ENCODE measurements at regions not wholly inside any gene's neighbourhood (a gene's known extent, or its start where the extent isn't known, plus 50 kb on each side); places are given as distances from the start of the nearest gene placed in this dataset.
"Not testable (repeated sequence)": the region's sequence is repeated elsewhere in the genome, so short reads cannot be mapped to it uniquely, and the experiment has no call there.

- DNase-seq (ENCODE audit: low read depth): no peak
These were observed 254.7 kb upstream of the SLC30A5 start for GRCh38 chr5:68839019-68839552.

- DNase-seq (ENCODE audit: low read depth): no peak
These were observed 250.0 kb upstream of the SLC30A5 start for GRCh38 chr5:68843624-68844364.

DNA sequence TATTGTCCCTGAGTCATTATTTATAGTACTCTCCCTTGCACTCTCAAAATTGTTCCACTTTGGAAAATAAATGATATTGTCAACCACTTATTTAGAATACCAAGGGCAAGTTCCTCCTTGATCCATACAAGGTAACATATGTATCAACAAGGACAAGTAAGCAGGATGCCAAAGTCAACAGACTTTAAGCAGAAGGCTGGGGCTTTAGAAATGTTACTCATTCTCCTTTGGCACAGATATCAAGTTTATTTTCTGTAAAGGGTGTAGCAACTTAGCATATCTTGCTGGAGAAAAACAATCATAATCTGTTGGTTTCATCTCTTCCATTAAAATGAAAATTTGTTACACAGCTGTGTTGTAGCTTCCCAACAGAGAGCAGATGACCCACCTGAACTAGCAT is 248.7 kb upstream of the SLC30A5 start:
- no peak for DNase-seq (ENCODE audit: low read depth)

GRCh38 chr5:68846828-68847227 is 247.0 kb upstream of the SLC30A5 start:
- no peak for DNase-seq (ENCODE audit: low read depth)

GRCh38 chr5:68848091-68848490 is 245.7 kb upstream of the SLC30A5 start:
- peak; percentile 89 for DNase-seq (ENCODE audit: low read depth)

DNA sequence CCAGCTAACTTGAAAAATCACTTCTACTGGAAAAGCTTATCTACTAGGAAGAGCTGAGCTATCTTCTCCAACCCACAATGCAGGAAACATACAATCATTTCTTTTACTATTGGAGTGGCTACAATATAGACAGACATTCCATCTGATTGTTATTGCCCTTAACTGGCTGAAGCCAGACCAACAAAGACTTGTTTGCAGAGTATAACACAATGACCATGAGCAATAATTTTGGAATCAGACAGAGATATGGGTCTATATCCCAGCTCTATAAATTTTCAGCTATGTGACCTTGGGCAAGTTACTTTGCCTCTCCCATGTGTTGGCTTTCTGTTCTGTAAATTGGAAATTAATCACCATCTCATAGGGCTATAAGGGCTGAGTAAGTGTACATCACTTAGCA is 244.7 kb upstream of the SLC30A5 start:
- no peak for DNase-seq (ENCODE audit: low read depth)

DNA sequence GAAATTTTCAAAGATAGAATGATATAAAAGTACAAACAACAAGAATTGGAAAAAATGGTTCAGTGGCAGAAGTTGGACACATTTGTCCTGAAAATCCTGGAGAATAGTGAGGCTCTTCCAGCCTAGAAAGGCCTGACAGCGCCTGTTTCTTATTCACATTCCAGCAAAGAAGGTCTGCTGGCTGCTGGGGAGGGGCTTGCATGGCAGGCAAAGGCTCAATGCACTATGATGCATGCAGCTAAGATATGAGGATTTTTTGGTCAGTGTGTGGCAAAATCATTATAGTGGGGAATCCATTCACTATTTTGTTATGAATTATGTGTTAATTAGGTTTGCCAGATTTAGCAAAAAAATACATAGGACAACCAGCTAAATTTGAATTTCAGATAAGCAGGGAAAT is 243.9 kb upstream of the SLC30A5 start:
- DNase-seq (ENCODE audit: low read depth): no peak

DNA sequence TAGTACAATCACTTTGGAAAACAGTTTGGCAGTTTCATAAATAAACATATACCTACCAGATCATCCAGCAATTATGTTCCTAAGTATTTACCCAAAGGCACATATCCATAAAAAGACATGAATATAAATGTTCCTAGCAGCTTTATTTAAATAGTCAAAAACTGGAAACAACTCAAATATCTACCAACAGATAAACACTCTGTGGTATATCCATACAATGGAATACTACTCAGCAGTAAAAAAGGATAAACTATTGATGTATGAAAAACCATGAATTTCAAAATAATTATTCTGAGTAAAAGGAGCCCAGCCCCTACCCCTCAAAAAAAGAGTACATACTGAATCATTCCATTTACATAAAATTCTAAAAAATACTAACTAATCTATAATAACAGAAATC is 232.7 kb upstream of the SLC30A5 start:
- DNase-seq (ENCODE audit: low read depth): no peak

GRCh38 chr5:68862560-68862959 is 231.3 kb upstream of the SLC30A5 start:
- no peak for DNase-seq (ENCODE audit: low read depth)

GRCh38 chr5:68865192-68865591 is 228.6 kb upstream of the SLC30A5 start:
- not testable (repeated sequence) for DNase-seq (ENCODE audit: low read depth)

GRCh38 chr5:68872088-68872839 is 221.6 kb upstream of the SLC30A5 start:
- peak; percentile 6 for DNase-seq (ENCODE audit: low read depth)

GRCh38 chr5:68873198-68873597 is 220.6 kb upstream of the SLC30A5 start:
- no peak for DNase-seq (ENCODE audit: low read depth)

DNA sequence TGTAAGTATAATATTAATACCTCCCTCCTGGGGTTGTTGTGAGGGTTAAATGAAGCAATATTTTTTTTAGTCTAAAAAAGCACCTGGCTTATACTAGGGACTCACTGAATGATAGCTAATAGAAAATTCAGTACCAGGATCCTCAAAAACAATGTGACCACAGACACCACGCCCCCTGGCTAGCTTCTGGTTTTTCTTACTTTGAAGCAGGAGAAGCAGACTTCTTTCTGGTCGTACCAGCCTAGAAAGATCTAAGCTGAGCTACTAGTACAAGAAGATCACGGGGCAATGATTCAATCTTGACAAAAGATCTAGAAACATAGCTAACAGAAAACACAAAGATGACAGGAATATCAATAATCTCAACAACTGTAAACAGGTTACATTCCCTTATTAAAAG is 218.5 kb upstream of the SLC30A5 start:
- no peak for DNase-seq (ENCODE audit: low read depth)

GRCh38 chr5:68883436-68883835 is 210.4 kb upstream of the SLC30A5 start:
- no peak for DNase-seq (ENCODE audit: low read depth)

GRCh38 chr5:68884144-68884754 is 209.6 kb upstream of the SLC30A5 start:
- no peak for DNase-seq (ENCODE audit: low read depth)

DNA sequence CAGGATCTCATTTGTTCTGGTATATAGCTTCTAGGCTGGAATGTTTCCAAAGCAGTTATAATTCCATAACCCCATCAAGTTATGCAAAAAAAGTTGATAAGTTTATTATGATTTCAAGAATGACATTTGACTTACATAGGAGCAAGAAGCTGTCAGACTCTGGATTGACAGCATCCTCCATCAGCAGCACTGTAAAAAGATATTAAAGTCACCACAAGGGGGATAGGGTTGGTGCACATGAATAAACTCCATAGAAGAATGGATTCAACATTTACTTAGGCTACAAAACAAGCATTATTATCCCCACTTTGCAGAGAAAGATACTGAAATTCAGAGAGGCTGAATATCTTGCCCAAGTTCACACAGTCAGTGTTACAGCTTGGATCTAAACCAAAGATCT is 208.9 kb upstream of the SLC30A5 start:
- peak; percentile 12 for DNase-seq (ENCODE audit: low read depth)

DNA sequence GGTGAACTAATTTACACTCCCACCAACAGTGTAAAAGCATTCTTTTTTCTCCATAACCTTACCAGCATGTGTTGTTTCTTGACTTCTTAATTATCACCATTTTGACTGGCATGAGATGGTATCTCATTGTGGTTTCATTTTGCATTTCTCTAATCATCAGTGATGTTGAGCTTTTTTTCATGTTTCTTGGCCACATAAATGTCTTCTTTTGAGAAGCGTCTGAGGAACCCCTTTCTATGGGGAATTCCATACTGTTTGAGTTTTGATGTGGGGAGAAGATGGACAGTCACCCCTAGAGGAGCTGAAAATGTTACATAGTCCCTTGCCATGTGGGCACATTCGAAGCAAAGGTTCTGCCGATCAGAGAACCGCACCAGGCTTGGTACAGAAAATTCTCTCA is 207.0 kb upstream of the SLC30A5 start:
- DNase-seq (ENCODE audit: low read depth): no peak

DNA sequence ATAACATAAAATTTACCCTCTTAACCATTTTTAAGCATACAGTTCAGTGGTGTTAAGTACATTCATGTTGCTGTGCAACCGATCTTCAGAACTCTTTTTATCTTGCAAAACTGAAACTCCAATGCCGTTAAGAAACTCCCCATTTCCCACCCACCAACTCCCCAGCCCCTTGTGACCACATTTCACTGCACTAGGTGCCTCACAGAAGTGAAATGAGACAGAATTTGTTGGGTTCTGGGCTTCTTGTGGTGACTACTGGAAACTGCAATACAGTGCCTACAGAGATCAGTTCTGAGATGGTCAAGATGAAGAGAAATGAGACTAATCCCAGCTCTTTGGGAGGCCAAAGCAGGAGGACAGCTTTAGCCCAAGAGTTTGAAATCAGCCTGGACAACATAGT is 202.1 kb upstream of the SLC30A5 start:
- no peak for DNase-seq (ENCODE audit: low read depth)

DNA sequence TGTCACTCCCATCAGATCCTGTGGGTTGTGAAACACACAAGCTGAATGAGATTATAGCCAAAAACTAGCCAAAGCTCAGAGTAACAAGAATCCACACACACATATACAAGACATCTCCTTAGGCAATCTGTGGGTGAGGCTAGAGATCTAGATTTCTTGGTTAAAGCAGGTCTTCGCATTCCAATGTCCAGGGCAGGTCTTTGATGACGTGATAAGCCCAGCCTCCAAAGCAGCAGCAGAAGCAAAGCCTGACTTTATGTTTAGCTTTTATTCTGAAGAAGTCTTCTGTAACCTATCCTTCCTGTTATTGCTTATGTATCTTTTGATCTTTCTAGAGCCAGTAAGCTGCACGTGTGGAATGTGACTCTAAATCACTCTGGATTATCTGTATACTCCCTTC is 199.1 kb upstream of the SLC30A5 start:
- no peak for DNase-seq (ENCODE audit: low read depth)

DNA sequence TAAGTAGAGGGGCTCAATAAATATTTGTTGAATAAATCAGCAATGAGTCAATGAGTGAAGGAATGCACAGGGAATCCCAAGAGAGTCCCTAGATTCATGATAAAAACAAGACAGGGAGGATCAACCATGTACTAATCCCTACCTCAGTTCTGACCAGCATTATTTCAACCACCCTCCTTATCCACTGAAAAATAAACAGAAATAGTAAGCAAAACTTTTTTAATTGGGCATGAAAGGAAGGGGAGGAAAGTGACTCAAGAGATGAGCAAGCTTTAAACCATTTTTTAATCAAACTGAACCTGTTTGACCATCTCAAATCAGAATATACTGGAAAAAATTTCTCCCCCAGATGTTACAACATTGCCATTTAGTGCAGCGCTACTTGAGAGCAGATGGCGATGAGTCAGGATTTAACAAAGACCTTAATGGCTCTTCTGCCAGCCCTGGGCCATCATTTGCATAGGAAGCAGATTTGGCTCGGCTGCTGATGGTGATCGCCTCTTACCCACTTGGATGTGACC is 194.8 kb upstream of the SLC30A5 start:
- peak; percentile 56 for DNase-seq (ENCODE audit: low read depth)

DNA sequence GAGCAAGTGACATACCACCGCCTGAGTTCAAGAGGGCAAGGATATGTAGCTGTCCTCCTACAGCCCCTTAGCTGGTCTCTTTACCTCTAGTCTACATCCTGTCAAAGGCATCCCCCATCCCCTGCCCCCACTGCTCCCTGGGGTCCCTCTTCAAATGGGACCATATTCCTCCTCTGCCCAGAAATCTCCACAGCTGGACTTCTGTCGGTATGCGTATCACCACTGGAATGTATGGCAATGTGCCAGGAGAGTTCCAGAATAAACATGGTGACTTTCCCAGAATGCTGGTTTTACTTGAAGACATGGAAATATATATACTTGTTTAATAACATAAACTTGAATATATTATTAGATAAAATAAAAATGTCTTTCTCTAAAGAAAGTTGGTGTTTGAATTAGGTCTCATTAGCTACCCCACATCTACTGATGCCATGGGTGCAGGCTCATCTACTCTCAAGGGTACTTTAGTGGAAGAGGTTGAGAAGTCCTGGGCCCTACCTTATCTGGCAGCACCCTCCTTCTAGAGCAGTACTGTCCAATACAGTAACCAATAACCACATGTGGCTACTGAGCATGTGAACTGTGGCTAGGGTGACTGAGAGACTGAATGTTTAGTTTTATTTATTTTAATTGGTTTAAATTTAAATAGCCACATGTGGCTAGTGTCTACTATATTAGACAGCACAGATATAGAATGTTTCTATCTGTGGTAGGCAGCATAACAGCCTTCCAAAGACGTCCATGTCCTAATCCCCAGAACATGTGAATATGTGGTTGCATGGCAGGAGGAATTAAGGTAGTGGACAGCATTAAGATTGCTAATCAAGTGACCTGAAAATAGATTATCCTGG is 181.7 kb upstream of the SLC30A5 start:
- DNase-seq (ENCODE audit: low read depth): peak; percentile 62

Measured in myocyte (in vitro differentiated cells).